NCI-H2196 treated with DMSO at 0.1 percent for 48 hours (cell line): ENCODE measurements at regions not wholly inside any gene's neighbourhood (a gene's known extent, or its start where the extent isn't known, plus 50 kb on each side); places are given as distances from the start of the nearest gene placed in this dataset.

Experiments
- DNase-seq: peaks from one replicate; lab custom pipeline; 2025; ENCODE audit not compliant: unreplicated experiment; lab: John Stamatoyannopoulos, UW

- no peak for DNase-seq
Measured at GRCh38 chr20:56867128-56867527, 238.0 kb downstream of the TFAP2C start.

GRCh38 chr20:56868746-56869145, 239.6 kb downstream of the TFAP2C start:
- DNase-seq = no peak

- no peak for DNase-seq
Measured at GRCh38 chr20:56870271-56870670, 241.2 kb downstream of the TFAP2C start.

GRCh38 chr20:56871691-56872090, 242.6 kb downstream of the TFAP2C start:
- DNase-seq = no peak

GRCh38 chr20:56872620-56873458, 243.7 kb downstream of the TFAP2C start:
- DNase-seq = no peak

- no peak for DNase-seq
Measured at GRCh38 chr20:56873836-56874235, 244.7 kb downstream of the TFAP2C start.

- no peak for DNase-seq
Measured at GRCh38 chr20:56875052-56875659, 246.1 kb downstream of the TFAP2C start.

GRCh38 chr20:56875803-56876202, 246.7 kb downstream of the TFAP2C start:
- no peak for DNase-seq

- no peak for DNase-seq
Measured at GRCh38 chr20:56885521-56885920, 256.4 kb downstream of the TFAP2C start.

GRCh38 chr20:56890011-56890410, 260.9 kb downstream of the TFAP2C start:
- no peak for DNase-seq

- no peak for DNase-seq
Measured at GRCh38 chr20:56893226-56893917, 264.3 kb downstream of the TFAP2C start.

- DNase-seq = no peak
Measured at GRCh38 chr20:56896447-56896846, 267.3 kb downstream of the TFAP2C start.

- no peak for DNase-seq
Measured at GRCh38 chr20:56897318-56897957, 268.3 kb downstream of the TFAP2C start.

GRCh38 chr20:56897958-56898349, 268.8 kb downstream of the TFAP2C start:
- DNase-seq = no peak

- no peak for DNase-seq
Measured at GRCh38 chr20:56899506-56899905, 270.4 kb downstream of the TFAP2C start.

- no peak for DNase-seq
Measured at GRCh38 chr20:56900252-56900651, 271.1 kb downstream of the TFAP2C start.

- DNase-seq = no peak
Measured at GRCh38 chr20:56903421-56903820, 274.3 kb downstream of the TFAP2C start.

- DNase-seq = no peak
Measured at GRCh38 chr20:56903858-56904257, 274.8 kb downstream of the TFAP2C start.

GRCh38 chr20:56909918-56910714, 281.0 kb downstream of the TFAP2C start:
- DNase-seq = no peak

- no peak for DNase-seq
Measured at GRCh38 chr20:56911946-56912345, 282.8 kb downstream of the TFAP2C start.

GRCh38 chr20:56914532-56914931, 285.4 kb downstream of the TFAP2C start:
- no peak for DNase-seq
